Ishikawa (cell line): ENCODE measurements at regions not wholly inside any gene's neighbourhood (a gene's known extent, or its start where the extent isn't known, plus 50 kb on each side); places are given as distances from the start of the nearest gene placed in this dataset.

Experiments used
- CEBPB ChIP-seq: IDR thresholded peaks from 2 replicates; pipeline ENCODE4 v1.6.1; 2012
- CREB1 ChIP-seq: IDR thresholded peaks from 2 replicates; pipeline ENCODE4 v1.6.1; 2012; ENCODE audit warnings: low read depth
- EGR1 ChIP-seq: IDR thresholded peaks from 2 replicates; pipeline ENCODE4 v1.6.1; 2012
- EP300 ChIP-seq: IDR thresholded peaks from 2 replicates; pipeline ENCODE4 v1.6.1; 2012; ENCODE audit warnings: borderline replicate concordance
- FOXM1 ChIP-seq: IDR thresholded peaks from 2 replicates; pipeline ENCODE4 v1.6.1; 2012; ENCODE audit warnings: low read depth, borderline replicate concordance
- MAX ChIP-seq: IDR thresholded peaks from 2 replicates; pipeline ENCODE4 v1.6.1; 2012
- NFIC ChIP-seq: IDR thresholded peaks from 2 replicates; pipeline ENCODE4 v1.6.1; 2012
- RAD21 ChIP-seq: IDR thresholded peaks from 2 replicates; pipeline ENCODE4 v1.6.1; 2012; ENCODE audit warnings: low read depth
- TAF1 ChIP-seq: IDR thresholded peaks from 2 replicates; pipeline ENCODE4 v1.6.1; 2012; ENCODE audit warnings: low read depth, mild to moderate bottlenecking
- TCF12 ChIP-seq: IDR thresholded peaks from 2 replicates; pipeline ENCODE4 v1.6.1; 2012; ENCODE audit warnings: low read depth
- TEAD4 ChIP-seq: IDR thresholded peaks from 2 replicates; pipeline ENCODE4 v1.6.1; 2012
- USF1 ChIP-seq: IDR thresholded peaks from 2 replicates; pipeline ENCODE4 v1.6.1; 2012
- YY1 ChIP-seq: IDR thresholded peaks from 2 replicates; pipeline ENCODE4 v1.6.1; 2012; ENCODE audit warnings: low read depth
- ZBTB7A ChIP-seq: IDR thresholded peaks from 2 replicates; pipeline ENCODE4 v1.6.1; 2012; ENCODE audit warnings: low read depth
- TF ChIP-seq, protein P1 (sequence below): IDR thresholded peaks from 2 replicates; pipeline ENCODE4 v1.6.1; 2012; ENCODE audit warnings: low read depth, mild to moderate bottlenecking

DNA sequence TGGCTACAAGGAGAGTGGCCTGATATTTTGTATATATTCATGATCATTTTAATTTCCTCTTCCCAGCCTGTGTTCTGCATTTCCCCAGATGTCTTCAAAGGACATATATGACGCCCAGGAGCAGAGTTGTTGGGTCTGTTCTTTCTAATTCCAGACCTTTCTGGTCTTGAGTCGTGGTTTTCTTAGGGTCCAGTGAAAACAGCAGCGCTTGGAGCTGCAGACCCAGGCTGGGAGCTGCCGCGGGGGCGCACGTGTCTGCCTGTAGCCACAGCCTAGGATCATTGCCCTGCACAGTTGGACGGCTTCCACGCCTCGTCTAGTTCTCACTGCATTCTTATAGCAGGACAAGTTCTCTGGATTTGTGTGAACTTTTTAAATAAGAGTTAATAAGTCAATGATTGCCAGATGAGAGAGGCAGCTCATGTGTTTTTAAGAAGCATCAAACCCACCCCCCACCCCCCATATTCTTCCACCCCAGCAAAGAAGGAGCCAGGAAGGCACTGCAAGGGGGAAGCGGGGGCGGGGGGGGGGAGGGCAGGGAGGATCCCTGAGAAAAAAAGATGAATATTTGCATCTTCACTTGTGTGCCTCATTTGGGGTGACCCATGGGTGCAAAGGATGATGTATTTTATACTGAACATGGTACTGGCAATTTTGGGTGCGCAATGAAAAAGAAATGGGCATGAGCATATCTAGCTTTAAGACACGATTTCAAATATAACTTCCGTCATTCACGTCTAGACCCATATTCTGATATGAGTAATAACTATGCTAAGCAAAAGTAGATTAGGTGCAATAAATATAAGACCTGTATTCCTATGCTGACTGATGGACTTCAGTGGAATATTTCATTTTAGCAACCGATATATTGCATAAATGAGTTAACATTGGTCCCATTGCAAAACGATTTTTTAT lies 160.0 kb downstream of the TBXT start:
- TF ChIP-seq TAF1 (no peak), MAX (no peak), EP300 (no peak), TCF12 (no peak), TEAD4 (no peak), YY1 (no peak), EGR1 (no peak), CEBPB (no peak), RAD21 (no peak), USF1 (no peak), ZBTB7A (no peak), CREB1 (no peak), FOXM1 (no peak), NFIC (no peak)
- TF ChIP-seq, protein P1, sequence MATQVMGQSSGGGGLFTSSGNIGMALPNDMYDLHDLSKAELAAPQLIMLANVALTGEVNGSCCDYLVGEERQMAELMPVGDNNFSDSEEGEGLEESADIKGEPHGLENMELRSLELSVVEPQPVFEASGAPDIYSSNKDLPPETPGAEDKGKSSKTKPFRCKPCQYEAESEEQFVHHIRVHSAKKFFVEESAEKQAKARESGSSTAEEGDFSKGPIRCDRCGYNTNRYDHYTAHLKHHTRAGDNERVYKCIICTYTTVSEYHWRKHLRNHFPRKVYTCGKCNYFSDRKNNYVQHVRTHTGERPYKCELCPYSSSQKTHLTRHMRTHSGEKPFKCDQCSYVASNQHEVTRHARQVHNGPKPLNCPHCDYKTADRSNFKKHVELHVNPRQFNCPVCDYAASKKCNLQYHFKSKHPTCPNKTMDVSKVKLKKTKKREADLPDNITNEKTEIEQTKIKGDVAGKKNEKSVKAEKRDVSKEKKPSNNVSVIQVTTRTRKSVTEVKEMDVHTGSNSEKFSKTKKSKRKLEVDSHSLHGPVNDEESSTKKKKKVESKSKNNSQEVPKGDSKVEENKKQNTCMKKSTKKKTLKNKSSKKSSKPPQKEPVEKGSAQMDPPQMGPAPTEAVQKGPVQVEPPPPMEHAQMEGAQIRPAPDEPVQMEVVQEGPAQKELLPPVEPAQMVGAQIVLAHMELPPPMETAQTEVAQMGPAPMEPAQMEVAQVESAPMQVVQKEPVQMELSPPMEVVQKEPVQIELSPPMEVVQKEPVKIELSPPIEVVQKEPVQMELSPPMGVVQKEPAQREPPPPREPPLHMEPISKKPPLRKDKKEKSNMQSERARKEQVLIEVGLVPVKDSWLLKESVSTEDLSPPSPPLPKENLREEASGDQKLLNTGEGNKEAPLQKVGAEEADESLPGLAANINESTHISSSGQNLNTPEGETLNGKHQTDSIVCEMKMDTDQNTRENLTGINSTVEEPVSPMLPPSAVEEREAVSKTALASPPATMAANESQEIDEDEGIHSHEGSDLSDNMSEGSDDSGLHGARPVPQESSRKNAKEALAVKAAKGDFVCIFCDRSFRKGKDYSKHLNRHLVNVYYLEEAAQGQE: no peak

GRCh38 chr6:166006900-166007301 lies 160.8 kb downstream of the TBXT start:
- TF ChIP-seq TCF12 (no peak), USF1 (no peak), MAX (no peak), EGR1 (no peak), ZBTB7A (no peak), CREB1 (no peak), TEAD4 (no peak), NFIC (no peak), EP300 (no peak), TAF1 (no peak), FOXM1 (no peak), CEBPB (no peak), YY1 (no peak), RAD21 (no peak)
- TF ChIP-seq, protein P1: no peak

DNA sequence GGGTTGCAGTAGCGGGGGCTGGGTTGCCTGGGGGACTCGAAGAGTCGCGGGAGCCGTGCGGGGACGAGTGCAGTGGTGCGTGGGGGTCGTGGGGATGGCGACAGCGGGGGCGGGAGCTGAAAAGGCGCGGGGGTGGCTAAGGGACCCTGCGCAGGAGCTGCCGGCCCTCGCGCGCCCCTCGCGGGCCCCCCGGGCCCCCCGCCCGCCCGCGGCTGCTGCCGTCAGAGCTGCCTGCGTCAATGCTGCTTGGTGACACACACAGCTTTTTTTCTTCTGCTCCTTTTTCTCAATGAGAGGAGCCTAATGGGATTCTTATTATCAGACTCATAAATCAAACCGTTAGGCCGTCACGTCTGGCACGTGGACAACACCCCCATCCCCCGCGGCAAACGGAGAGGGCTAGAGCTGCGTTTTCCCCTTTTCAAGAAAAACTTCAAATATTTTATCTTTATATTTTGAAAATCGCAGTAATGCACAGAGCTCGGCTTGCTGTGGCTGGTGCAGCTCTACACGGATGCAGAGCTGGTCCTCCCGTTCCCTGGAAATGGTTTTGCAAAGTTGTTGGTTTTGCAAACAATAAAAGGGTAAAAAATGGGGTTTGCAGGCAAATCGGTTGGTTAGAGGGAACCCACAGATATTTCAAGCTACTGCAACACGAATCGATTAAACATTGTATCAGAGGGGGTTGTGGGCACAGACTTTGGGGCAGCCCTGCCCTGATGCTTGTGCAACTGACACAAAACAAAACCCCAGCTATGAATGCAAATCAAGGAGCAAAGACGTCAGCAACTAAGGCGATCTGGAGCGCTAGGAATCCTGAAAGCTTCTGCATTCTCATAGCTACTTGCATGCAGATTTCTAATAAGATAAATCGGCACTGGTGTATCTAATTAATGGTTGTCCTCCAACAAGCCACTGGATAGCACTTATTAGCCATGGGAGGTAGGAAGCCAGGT lies 161.4 kb downstream of the TBXT start:
- TF ChIP-seq YY1: no peak
- TF ChIP-seq ZBTB7A: no peak
- 0 out of 2 replicates have a peak, but pooled peaks have one; percentile 18 for TF ChIP-seq TCF12
- peak; percentile 75 for TF ChIP-seq CREB1
- no peak for TF ChIP-seq EGR1
- TF ChIP-seq TEAD4: no peak

DNA sequence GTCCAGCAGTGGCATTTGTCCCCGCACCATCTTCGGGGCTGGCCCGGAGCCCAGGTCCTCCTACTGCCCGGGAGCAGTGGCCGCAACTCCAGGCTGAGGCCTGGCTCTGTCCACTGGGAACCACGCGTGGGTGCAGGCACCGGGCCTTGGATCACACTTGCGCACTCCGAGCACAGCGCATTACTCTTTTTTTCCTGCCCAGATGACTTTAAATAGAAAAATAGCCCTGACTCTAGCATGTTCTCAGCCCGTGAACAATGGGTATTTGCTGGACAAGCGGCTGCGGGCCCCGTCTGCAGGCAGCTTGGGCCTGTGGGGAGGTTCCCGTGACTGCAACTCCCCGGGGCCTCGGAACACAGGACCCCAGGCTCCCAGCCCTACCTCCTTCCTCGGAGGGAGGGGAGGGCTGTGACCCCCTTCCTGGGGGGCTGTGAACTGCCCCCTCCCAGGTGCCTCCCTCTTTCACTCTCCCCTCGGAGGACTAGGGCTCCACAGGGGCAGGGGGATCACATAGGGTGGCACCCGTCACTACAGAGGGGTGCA lies 162.2 kb downstream of the TBXT start:
- TF ChIP-seq RAD21 (no peak), CREB1 (no peak), CEBPB (no peak), EP300 (no peak), TCF12 (no peak), FOXM1 (no peak), USF1 (no peak), TEAD4 (no peak), ZBTB7A (no peak), NFIC (no peak)
- TF ChIP-seq, protein P1: no peak
